LHCN-M2 (cell line): ENCODE measurements at regions not wholly inside any gene's neighbourhood (a gene's known extent, or its start where the extent isn't known, plus 50 kb on each side); places are given as distances from the start of the nearest gene placed in this dataset.

Experiments
- DNase-seq: peaks from one replicate; pipeline ENCODE4 v3.0.0-alpha.2; 2012; ENCODE audit warnings: low read depth

- DNase-seq: no peak
Observed at GRCh38 chr1:218575079-218575478, 229.9 kb downstream of the TGFB2 start.

GRCh38 chr1:218575856-218576255 lies 230.7 kb downstream of the TGFB2 start:
- no peak for DNase-seq

GRCh38 chr1:218582646-218583045 lies 237.5 kb downstream of the TGFB2 start:
- DNase-seq: no peak

GRCh38 chr1:218584418-218585155 lies 239.5 kb downstream of the TGFB2 start:
- DNase-seq: peak; percentile 69

- DNase-seq: peak; percentile 65
Observed at GRCh38 chr1:218585511-218586184, 240.5 kb downstream of the TGFB2 start.

GRCh38 chr1:218587900-218588299 lies 242.8 kb downstream of the TGFB2 start:
- no peak for DNase-seq

GRCh38 chr1:218588540-218589172 lies 243.5 kb downstream of the TGFB2 start:
- DNase-seq: no peak

GRCh38 chr1:218589487-218589886 lies 244.4 kb downstream of the TGFB2 start:
- no peak for DNase-seq

GRCh38 chr1:218591966-218592365 lies 246.8 kb downstream of the TGFB2 start:
- peak; percentile 40 for DNase-seq

GRCh38 chr1:218592688-218593087 lies 247.6 kb downstream of the TGFB2 start:
- DNase-seq: peak; percentile 34

GRCh38 chr1:218600968-218601367 lies 255.8 kb downstream of the TGFB2 start:
- no peak for DNase-seq

GRCh38 chr1:218604217-218604616 lies 259.1 kb downstream of the TGFB2 start:
- DNase-seq: no peak

- DNase-seq: no peak
Observed at GRCh38 chr1:218611916-218612585, 266.9 kb downstream of the TGFB2 start.

GRCh38 chr1:218613105-218613504 lies 268.0 kb downstream of the TGFB2 start:
- DNase-seq: no peak

- no peak for DNase-seq
Observed at GRCh38 chr1:218614031-218614430, 268.9 kb downstream of the TGFB2 start.

GRCh38 chr1:218616681-218617080 lies 271.5 kb downstream of the TGFB2 start:
- DNase-seq: no peak

- no peak for DNase-seq
Observed at GRCh38 chr1:218617986-218618385, 272.9 kb downstream of the TGFB2 start.

- DNase-seq: peak; percentile 51
Observed at GRCh38 chr1:218620956-218621355, 275.8 kb downstream of the TGFB2 start.

GRCh38 chr1:218624052-218624451 lies 278.9 kb downstream of the TGFB2 start:
- no peak for DNase-seq

- no peak for DNase-seq
Observed at GRCh38 chr1:218625393-218625792, 280.3 kb downstream of the TGFB2 start.

GRCh38 chr1:218633238-218633988 lies 288.3 kb downstream of the TGFB2 start:
- DNase-seq: no peak
